ENCODE measurements at regions not wholly inside any gene's neighbourhood (a gene's known extent, or its start where the extent isn't known, plus 50 kb on each side); places are given as distances from the start of the nearest gene placed in this dataset.

DNA sequence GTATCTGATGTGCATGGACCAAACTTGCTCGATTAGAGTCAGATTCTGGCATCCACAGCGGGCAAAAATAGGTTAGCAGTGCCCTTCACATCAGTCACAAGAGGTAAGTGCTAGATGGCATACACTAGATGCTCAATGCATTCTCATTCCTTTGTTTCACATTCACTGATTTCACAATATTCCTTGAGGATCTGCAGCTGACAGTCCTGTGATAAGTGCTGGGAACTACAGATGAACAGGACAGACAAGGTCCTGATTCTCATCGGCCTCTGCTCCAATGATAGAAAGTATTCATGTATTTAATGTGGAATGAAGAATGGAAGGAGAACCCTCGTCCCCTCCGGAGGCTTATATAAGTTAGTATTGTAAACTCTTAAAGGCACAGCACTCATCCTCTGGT lies 96.8 kb upstream of the SERPINE2 start:
- no peak overlapping the region for H2BK120ac ChIP-seq (ENCODE audit: low read depth, low read length, poor library complexity, severe bottlenecking)
- no CpG with 5 or more reads among the region's 5 CpGs for WGBS (ENCODE audit: extremely low coverage, insufficient read length, low lambda C conversion rate)
- H3K23ac ChIP-seq (ENCODE audit: insufficient read length, low read depth, low read length), result no peak overlapping the region
- Mint-ChIP-seq H3K4me3 (no peak overlapping the region), H3K27me3 (ENCODE audit: low read depth) (peaks cover 1% of the 10 kb centered on the region), H3K9me3 (no peaks in the 10 kb centered on the region; a peak in 1 of 5 replicates), H3K36me3 (ENCODE audit: insufficient read depth in 1 of 3, low read depth in 3 of 3) (no peaks in the 10 kb centered on the region), H3K27ac (no peak overlapping the region), H3K4me1 (0 out of 4 replicates have a peak, but pooled peaks cover 0 to 2% of the 10 kb centered on the region in 2 experiments)
- no peak overlapping the region for H2BK20ac ChIP-seq (ENCODE audit: low read depth, low read length, poor library complexity, severe bottlenecking)
- no peak overlapping the region for H3K56ac ChIP-seq (ENCODE audit: insufficient read length, low read depth, low read length)
- H2AFZ ChIP-seq (ENCODE audit: low read length), result no peak overlapping the region
- no peak overlapping the region for H3K4ac ChIP-seq (ENCODE audit: low read depth, low read length)
- H4K91ac ChIP-seq (ENCODE audit: insufficient read length, low read depth, low read length), result no peak overlapping the region
- H3K27me3 ChIP-seq (ENCODE audit: insufficient read depth, low read length), result no peaks in the 10 kb centered on the region
- H4K20me1 ChIP-seq (ENCODE audit: control insufficient read depth, insufficient read depth, insufficient read length), result no peaks in the 10 kb centered on the region
- H3K79me2 ChIP-seq (ENCODE audit: insufficient read depth, low read length), result no peaks in the 10 kb centered on the region
- H2BK12ac ChIP-seq (ENCODE audit: insufficient read length, low read depth, low read length), result no peak overlapping the region
- H3K27ac ChIP-seq (ENCODE audit: insufficient read length, low read depth, low read length), result no peak overlapping the region
- no peak overlapping the region for H3K4me2 ChIP-seq (ENCODE audit: insufficient read depth, insufficient read length, low read length)
- H3K23me2 ChIP-seq (ENCODE audit: insufficient read length, low read depth, low read length, poor library complexity, severe bottlenecking), result no peaks in the 10 kb centered on the region
- H4K5ac ChIP-seq (ENCODE audit: insufficient read length, low read depth, low read length), result no peak overlapping the region
- H4K8ac ChIP-seq (replicated peaks; ENCODE audit: insufficient read length, low read depth, low read length), result no peak overlapping the region
- H2AK5ac ChIP-seq (ENCODE audit: insufficient read length, low read length), result no peak overlapping the region
- no peaks in the 10 kb centered on the region for H3K79me1 ChIP-seq (ENCODE audit: insufficient read depth, low read depth, low read length, poor library complexity, severe bottlenecking)
- no peak overlapping the region for H3K14ac ChIP-seq (ENCODE audit: insufficient read depth, low read length)
- no peaks in the 10 kb centered on the region for H3K9me3 ChIP-seq (ENCODE audit: control insufficient read depth, low read depth, low read length)
- DNase-seq, result no peak
- H3T11ph ChIP-seq (ENCODE audit: low read length), result no peak overlapping the region
- no peak overlapping the region for H2BK5ac ChIP-seq (ENCODE audit: insufficient read length, low read length)
- no peak overlapping the region for H3K18ac ChIP-seq (ENCODE audit: insufficient read length, low read depth, low read length)
- TF ChIP-seq CTCF (conservative IDR thresholded peaks at IDR 0.05), result no peak
- H3K4me1 ChIP-seq (ENCODE audit: insufficient read depth, low read length), result no peaks in the 10 kb centered on the region
- H3K9ac ChIP-seq (ENCODE audit: extremely low read depth, insufficient read length, low read length), result no peak overlapping the region
- no peak overlapping the region for H2BK15ac ChIP-seq (ENCODE audit: low read depth, low read length)

Data from H9 (cell line).